ENCODE measurements at regions not wholly inside any gene's neighbourhood (a gene's known extent, or its start where the extent isn't known, plus 50 kb on each side); places are given as distances from the start of the nearest gene placed in this dataset.

- WGBS, 5 donors, result 66 to 89% (median 74%) methylated on average over 3 of the region's 3 CpGs
- Histone ChIP-seq H3K4me1 (peaks cover 5 to 30% (median 18%) of the 10 kb centered on the region in 4 donors), H3K27ac (no peak overlapping the region), H3K9me3 (no peaks in the 10 kb centered on the region), H3K27me3 (no peaks in the 10 kb centered on the region), H3K36me3 (no peaks in the 10 kb centered on the region), H3K4me3 (no peak overlapping the region)
- TF ChIP-seq CTCF (IDR thresholded peaks at IDR 0.05) (no peak), POLR2A (IDR thresholded peaks at IDR 0.05) (no peak), EP300 (IDR thresholded peaks at IDR 0.05) (no peak), POLR2AphosphoS5 (IDR thresholded peaks at IDR 0.05) (no peak)
- peak in 1 of 2 donors; percentile 47 for DNase-seq
- intact Hi-C loops (cut with DNase I; ENCODE audit: low total_unique reads), result no loop called here
These were observed 136.6 kb downstream of the RNF152 start for GRCh38 chr18:61756244-61756643.

DNA sequence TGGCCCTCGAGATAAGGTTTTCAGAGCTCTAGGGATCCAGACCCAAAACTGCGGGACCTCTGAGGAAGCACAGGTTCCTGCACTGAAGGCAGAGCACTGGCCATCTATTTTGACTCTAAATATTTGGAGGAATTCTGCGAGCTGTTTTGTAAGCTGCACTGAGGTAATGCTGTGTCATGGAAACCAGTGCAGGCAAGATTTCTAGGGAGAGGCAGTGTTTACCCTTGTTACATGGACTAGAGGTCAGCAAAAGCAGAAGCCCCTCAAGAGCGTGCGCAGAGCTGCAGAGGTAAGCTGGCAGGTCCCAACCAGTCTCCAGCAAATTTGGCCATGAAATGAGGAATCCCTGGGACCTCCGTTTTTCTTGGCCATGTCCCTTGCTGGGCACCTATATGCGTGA, 137.3 kb downstream of the RNF152 start:
- intact Hi-C loops (cut with DNase I; ENCODE audit: low total_unique reads), result no loop called here
- no peak for TF ChIP-seq POLR2AphosphoS5 (IDR thresholded peaks at IDR 0.05)
- no peak for TF ChIP-seq CTCF (IDR thresholded peaks at IDR 0.05)
- TF ChIP-seq EP300 (IDR thresholded peaks at IDR 0.05), result no peak
- TF ChIP-seq POLR2A (IDR thresholded peaks at IDR 0.05), result no peak
- Histone ChIP-seq H3K4me1 (peaks cover 5 to 35% (median 20%) of the 10 kb centered on the region in 4 donors), H3K4me3 (no peak overlapping the region), H3K9me3 (no peaks in the 10 kb centered on the region), H3K27ac (no peak overlapping the region), H3K27me3 (no peaks in the 10 kb centered on the region), H3K36me3 (no peaks in the 10 kb centered on the region)
- WGBS, 5 donors, result 64 to 85% (median 71%) methylated on average over 7 of the region's 7 CpGs
- DNase-seq, result peak in 1 of 2 donors; percentile 82

GRCh38 chr18:61754039-61754583, 138.7 kb downstream of the RNF152 start:
- H3K9me3 ChIP-seq, result no peaks in the 10 kb centered on the region
- no peak overlapping the region for H3K4me3 ChIP-seq
- TF ChIP-seq EP300 (IDR thresholded peaks at IDR 0.05) (no peak), POLR2AphosphoS5 (IDR thresholded peaks at IDR 0.05) (no peak), CTCF (IDR thresholded peaks at IDR 0.05) (no peak), POLR2A (IDR thresholded peaks at IDR 0.05) (no peak)
- H3K36me3 ChIP-seq, result no peaks in the 10 kb centered on the region
- no peak for DNase-seq
- peaks cover 5 to 35% (median 20%) of the 10 kb centered on the region in 4 donors for H3K4me1 ChIP-seq
- no peaks in the 10 kb centered on the region for H3K27me3 ChIP-seq
- intact Hi-C loops (cut with DNase I; ENCODE audit: low total_unique reads), result no loop called here
- 71 to 84% (median 80%) methylated on average over 5 of the region's 5 CpGs for WGBS, 5 donors
- H3K27ac ChIP-seq, result no peak overlapping the region

DNA sequence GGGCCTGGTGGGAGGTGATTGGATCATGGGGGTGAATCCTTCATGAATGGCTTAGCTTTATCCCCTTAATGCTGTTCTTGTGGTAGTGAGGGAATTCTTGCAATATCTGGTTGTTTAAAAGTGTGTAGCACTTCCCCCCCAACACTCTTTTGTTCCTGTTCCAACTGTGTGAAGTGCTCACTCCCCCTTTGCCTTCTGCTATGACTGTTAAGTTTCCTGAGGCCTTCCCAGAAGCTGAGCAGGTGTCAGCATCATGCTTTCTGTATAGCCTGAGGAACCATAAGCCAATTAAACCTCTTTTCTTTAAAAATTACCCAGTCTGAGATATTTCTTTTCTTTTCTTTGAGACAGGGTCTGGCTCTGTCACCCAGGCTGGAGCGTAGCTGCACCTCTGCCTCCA, 139.4 kb downstream of the RNF152 start:
- 79 to 96% (median 86%) methylated on average over 1 of the region's 1 CpG for WGBS, 5 donors

More for the DNA sequence above, 139.4 kb downstream of the RNF152 start:
- intact Hi-C loops (cut with DNase I; ENCODE audit: low total_unique reads), result no loop called here
- H3K36me3 ChIP-seq, result no peaks in the 10 kb centered on the region
- TF ChIP-seq EP300 (IDR thresholded peaks at IDR 0.05), result no peak
- TF ChIP-seq POLR2AphosphoS5 (IDR thresholded peaks at IDR 0.05), result no peak
- no peak for TF ChIP-seq POLR2A (IDR thresholded peaks at IDR 0.05)
- TF ChIP-seq CTCF (IDR thresholded peaks at IDR 0.05), result no peak
- H3K9me3 ChIP-seq, result no peaks in the 10 kb centered on the region
- no peak overlapping the region for H3K4me3 ChIP-seq
- no peak overlapping the region for H3K27ac ChIP-seq
- peaks cover 5 to 38% (median 22%) of the 10 kb centered on the region in 4 donors for H3K4me1 ChIP-seq
- DNase-seq, result no peak
- no peaks in the 10 kb centered on the region for H3K27me3 ChIP-seq
